Hepatocyte (in vitro differentiated cells): ENCODE measurements at regions not wholly inside any gene's neighbourhood (a gene's known extent, or its start where the extent isn't known, plus 50 kb on each side); places are given as distances from the start of the nearest gene placed in this dataset.

ENCODE experiments used
- DNase-seq: peaks from one replicate; pipeline ENCODE4 v3.0.0-alpha.2; 2016; ENCODE audit warnings: low spot score
- H2AFZ ChIP-seq: fragments of 200-600 bp; sonication (generic); 2 replicates; pipeline ENCODE4 v1.6.0; 2016; ENCODE audit warnings: antibody characterized with exemption, mild to moderate bottlenecking
- H3K27ac ChIP-seq: fragments of 200-600 bp; sonication (generic); 2 replicates; pipeline ENCODE4 v1.5.1; 2016; ENCODE audit warnings: mild to moderate bottlenecking
- H3K27me3 ChIP-seq: fragments of 200-600 bp; sonication (generic); 2 replicates; pipeline ENCODE4 v1.6.1; 2016
- H3K36me3 ChIP-seq: fragments of 200-600 bp; sonication (generic); replicated peaks from 2 replicates; pipeline ENCODE4 v1.5.1; 2016; ENCODE audit warnings: low read depth; ENCODE audit not compliant: insufficient read depth
- H3K4me1 ChIP-seq: fragments of 200-600 bp; sonication (generic); 2 replicates; pipeline ENCODE4 v1.5.1; 2016; ENCODE audit warnings: mild to moderate bottlenecking, moderate library complexity; ENCODE audit not compliant: insufficient read depth
- H3K4me2 ChIP-seq: fragments of 200-600 bp; sonication (generic); 2 replicates; pipeline ENCODE4 v1.6.0; 2016
- H3K4me3 ChIP-seq: fragments of 200-600 bp; sonication (generic); 2 replicates; pipeline ENCODE4 v1.5.1; 2016; ENCODE audit warnings: mild to moderate bottlenecking
- H3K79me2 ChIP-seq: fragments of 200-600 bp; sonication (generic); 2 replicates; pipeline ENCODE4 v1.6.0; 2017; ENCODE audit warnings: mild to moderate bottlenecking
- H3K9me2 ChIP-seq: fragments of 200-600 bp; sonication (generic); replicated peaks from 2 replicates; pipeline ENCODE4 v1.6.0; 2017; ENCODE audit warnings: mild to moderate bottlenecking; ENCODE audit not compliant: insufficient read depth
- H3K9me3 ChIP-seq: fragments of 200-600 bp; sonication (generic); 2 replicates; pipeline ENCODE4 v1.5.1; 2016; ENCODE audit warnings: low read depth, mild to moderate bottlenecking
- H4K20me1 ChIP-seq: fragments of 200-600 bp; sonication (generic); 2 replicates; pipeline ENCODE4 v1.6.0; 2016; ENCODE audit warnings: mild to moderate bottlenecking; ENCODE audit not compliant: insufficient read depth, poor library complexity, severe bottlenecking
- CTCF ChIP-seq: fragments of 200-600 bp; sonication (generic); IDR thresholded peaks from 2 replicates; pipeline ENCODE4 v1.5.1; 2016; ENCODE audit warnings: antibody characterized with exemption, mild to moderate bottlenecking; ENCODE audit not compliant: poor library complexity
- EZH2 ChIP-seq: fragments of 200-600 bp; sonication (generic); IDR thresholded peaks from 2 replicates; pipeline ENCODE4 v1.6.1; 2016; ENCODE audit warnings: antibody characterized with exemption, mild to moderate bottlenecking, borderline replicate concordance
- EZH2phosphoT487 ChIP-seq: fragments of 200-600 bp; sonication (generic); IDR thresholded peaks from one replicate; pipeline ENCODE4 v1.6.1; 2018; ENCODE audit warnings: antibody characterized with exemption, mild to moderate bottlenecking, low read depth, moderate library complexity; ENCODE audit not compliant: unreplicated experiment, severe bottlenecking
- WGBS: methylation state at CpG from one replicate; pipeline ENCODE4 v1.1.6; 2016; ENCODE audit warnings: low lambda C conversion rate; ENCODE audit errors: missing lambda C conversion rate; 5-methylcytosine and 5-hydroxymethylcytosine counted together

GRCh38 chr17:33977729-33978514, 277.2 kb upstream of the CCL2 start:
- Histone ChIP-seq H3K4me3 (no peak overlapping the region), H4K20me1 (no peaks in the 10 kb centered on the region), H3K27ac (no peak overlapping the region), H3K79me2 (no peaks in the 10 kb centered on the region), H3K4me2 (no peak overlapping the region), H2AFZ (no peak overlapping the region), H3K27me3 (no peaks in the 10 kb centered on the region), H3K36me3 (no peaks in the 10 kb centered on the region), H3K4me1 (no peaks in the 10 kb centered on the region), H3K9me2 (no peaks in the 10 kb centered on the region), H3K9me3 (no peaks in the 10 kb centered on the region)
- TF ChIP-seq EZH2phosphoT487 (no peak), EZH2 (no peak), CTCF (no peak)
- DNase-seq = no peak
- 83% methylated on average over 10 of the region's 10 CpGs for WGBS

- no peaks in the 10 kb centered on the region for H3K4me1 ChIP-seq
- no peaks in the 10 kb centered on the region for H3K27me3 ChIP-seq
- no peak overlapping the region for H2AFZ ChIP-seq
- no peak for DNase-seq
- WGBS = 98% methylated on average over 5 of the region's 5 CpGs
- H3K79me2 ChIP-seq = no peaks in the 10 kb centered on the region
- no peak overlapping the region for H3K4me2 ChIP-seq
- TF ChIP-seq EZH2 = no peak
- no peak for TF ChIP-seq EZH2phosphoT487
- TF ChIP-seq CTCF = no peak
- H3K9me2 ChIP-seq = no peaks in the 10 kb centered on the region
- no peaks in the 10 kb centered on the region for H4K20me1 ChIP-seq
- H3K9me3 ChIP-seq = no peaks in the 10 kb centered on the region
- H3K27ac ChIP-seq = no peak overlapping the region
- no peak overlapping the region for H3K4me3 ChIP-seq
- H3K36me3 ChIP-seq = no peaks in the 10 kb centered on the region
Measured at GRCh38 chr17:33978889-33979288, 276.2 kb upstream of the CCL2 start.

- TF ChIP-seq EZH2phosphoT487 (no peak), EZH2 (no peak), CTCF (no peak)
- H3K27me3 ChIP-seq = no peaks in the 10 kb centered on the region
- no peaks in the 10 kb centered on the region for H3K4me1 ChIP-seq
- H3K4me2 ChIP-seq = no peak overlapping the region
- no peaks in the 10 kb centered on the region for H3K9me3 ChIP-seq
- 91% methylated on average over 2 of the region's 2 CpGs for WGBS
- H4K20me1 ChIP-seq = no peaks in the 10 kb centered on the region
- H3K79me2 ChIP-seq = no peaks in the 10 kb centered on the region
- no peaks in the 10 kb centered on the region for H3K36me3 ChIP-seq
- H2AFZ ChIP-seq = no peak overlapping the region
- no peaks in the 10 kb centered on the region for H3K9me2 ChIP-seq
- no peak for DNase-seq
- H3K27ac ChIP-seq = no peak overlapping the region
- H3K4me3 ChIP-seq = no peak overlapping the region
Measured at GRCh38 chr17:33980193-33980592, 274.9 kb upstream of the CCL2 start.
